Ishikawa (cell line): ENCODE measurements at regions not wholly inside any gene's neighbourhood (a gene's known extent, or its start where the extent isn't known, plus 50 kb on each side); places are given as distances from the start of the nearest gene placed in this dataset.

Experiments
- CEBPB ChIP-seq: IDR thresholded peaks from 2 replicates; pipeline ENCODE4 v1.6.1; 2012
- CREB1 ChIP-seq: IDR thresholded peaks from 2 replicates; pipeline ENCODE4 v1.6.1; 2012; ENCODE audit warnings: low read depth
- EGR1 ChIP-seq: IDR thresholded peaks from 2 replicates; pipeline ENCODE4 v1.6.1; 2012
- EP300 ChIP-seq: IDR thresholded peaks from 2 replicates; pipeline ENCODE4 v1.6.1; 2012; ENCODE audit warnings: borderline replicate concordance
- FOXM1 ChIP-seq: IDR thresholded peaks from 2 replicates; pipeline ENCODE4 v1.6.1; 2012; ENCODE audit warnings: low read depth, borderline replicate concordance
- NFIC ChIP-seq: IDR thresholded peaks from 2 replicates; pipeline ENCODE4 v1.6.1; 2012
- RAD21 ChIP-seq: IDR thresholded peaks from 2 replicates; pipeline ENCODE4 v1.6.1; 2012; ENCODE audit warnings: low read depth
- TAF1 ChIP-seq: IDR thresholded peaks from 2 replicates; pipeline ENCODE4 v1.6.1; 2012; ENCODE audit warnings: low read depth, mild to moderate bottlenecking
- TCF12 ChIP-seq: IDR thresholded peaks from 2 replicates; pipeline ENCODE4 v1.6.1; 2012; ENCODE audit warnings: low read depth
- TEAD4 ChIP-seq: IDR thresholded peaks from 2 replicates; pipeline ENCODE4 v1.6.1; 2012
- YY1 ChIP-seq: IDR thresholded peaks from 2 replicates; pipeline ENCODE4 v1.6.1; 2012; ENCODE audit warnings: low read depth
- ZBTB7A ChIP-seq: IDR thresholded peaks from 2 replicates; pipeline ENCODE4 v1.6.1; 2012; ENCODE audit warnings: low read depth
- TF ChIP-seq, protein P1 (sequence below): IDR thresholded peaks from 2 replicates; pipeline ENCODE4 v1.6.1; 2012; ENCODE audit warnings: low read depth, mild to moderate bottlenecking
- TF ChIP-seq, protein P2 (sequence below): IDR thresholded peaks from 2 replicates; pipeline ENCODE4 v1.6.1; 2012
- TF ChIP-seq, protein P3 (sequence below): IDR thresholded peaks from 2 replicates; pipeline ENCODE4 v1.6.1; 2012

DNA sequence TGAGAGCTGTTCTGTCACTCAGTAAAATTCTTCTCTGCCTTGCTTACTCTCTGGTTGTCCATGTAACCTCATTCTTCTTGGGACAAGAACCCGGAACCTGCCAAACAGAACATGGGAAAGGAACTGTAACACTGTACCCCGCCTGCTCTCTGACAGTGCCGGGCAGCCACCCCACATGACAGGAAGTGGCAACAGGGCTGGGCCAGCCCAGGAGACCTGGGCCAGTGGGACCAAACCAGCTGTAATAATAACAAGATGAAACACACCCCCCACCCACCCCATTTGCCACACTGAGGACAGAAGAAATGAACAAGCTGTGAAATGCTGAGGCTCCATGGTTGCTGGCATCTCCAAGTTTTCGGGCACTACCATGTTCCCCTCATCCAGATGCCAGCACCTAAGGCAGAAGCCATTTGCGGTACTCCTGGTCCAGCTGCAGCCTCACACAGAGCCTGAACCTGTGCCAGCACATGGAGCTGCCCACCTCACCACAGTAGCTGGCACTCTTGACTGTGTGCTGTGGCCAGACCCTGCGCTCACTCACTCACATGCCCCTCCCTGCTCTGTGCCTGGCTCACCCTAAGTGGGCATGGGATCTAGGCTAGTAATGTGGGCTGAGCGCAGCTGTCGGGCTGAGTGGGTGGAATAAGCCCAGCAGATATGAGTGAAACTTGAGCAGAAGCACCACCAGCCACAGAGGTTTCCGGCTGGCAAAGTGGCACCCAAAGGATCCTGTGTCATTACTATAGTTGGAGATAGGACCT, 126.2 kb upstream of the UGT8 start:
- TF ChIP-seq EP300, result no peak
- no peak for TF ChIP-seq CEBPB
- no peak for TF ChIP-seq CREB1
- TF ChIP-seq TEAD4, result no peak
- TF ChIP-seq, protein P1, sequence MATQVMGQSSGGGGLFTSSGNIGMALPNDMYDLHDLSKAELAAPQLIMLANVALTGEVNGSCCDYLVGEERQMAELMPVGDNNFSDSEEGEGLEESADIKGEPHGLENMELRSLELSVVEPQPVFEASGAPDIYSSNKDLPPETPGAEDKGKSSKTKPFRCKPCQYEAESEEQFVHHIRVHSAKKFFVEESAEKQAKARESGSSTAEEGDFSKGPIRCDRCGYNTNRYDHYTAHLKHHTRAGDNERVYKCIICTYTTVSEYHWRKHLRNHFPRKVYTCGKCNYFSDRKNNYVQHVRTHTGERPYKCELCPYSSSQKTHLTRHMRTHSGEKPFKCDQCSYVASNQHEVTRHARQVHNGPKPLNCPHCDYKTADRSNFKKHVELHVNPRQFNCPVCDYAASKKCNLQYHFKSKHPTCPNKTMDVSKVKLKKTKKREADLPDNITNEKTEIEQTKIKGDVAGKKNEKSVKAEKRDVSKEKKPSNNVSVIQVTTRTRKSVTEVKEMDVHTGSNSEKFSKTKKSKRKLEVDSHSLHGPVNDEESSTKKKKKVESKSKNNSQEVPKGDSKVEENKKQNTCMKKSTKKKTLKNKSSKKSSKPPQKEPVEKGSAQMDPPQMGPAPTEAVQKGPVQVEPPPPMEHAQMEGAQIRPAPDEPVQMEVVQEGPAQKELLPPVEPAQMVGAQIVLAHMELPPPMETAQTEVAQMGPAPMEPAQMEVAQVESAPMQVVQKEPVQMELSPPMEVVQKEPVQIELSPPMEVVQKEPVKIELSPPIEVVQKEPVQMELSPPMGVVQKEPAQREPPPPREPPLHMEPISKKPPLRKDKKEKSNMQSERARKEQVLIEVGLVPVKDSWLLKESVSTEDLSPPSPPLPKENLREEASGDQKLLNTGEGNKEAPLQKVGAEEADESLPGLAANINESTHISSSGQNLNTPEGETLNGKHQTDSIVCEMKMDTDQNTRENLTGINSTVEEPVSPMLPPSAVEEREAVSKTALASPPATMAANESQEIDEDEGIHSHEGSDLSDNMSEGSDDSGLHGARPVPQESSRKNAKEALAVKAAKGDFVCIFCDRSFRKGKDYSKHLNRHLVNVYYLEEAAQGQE, result no peak
- TF ChIP-seq, protein P2, sequence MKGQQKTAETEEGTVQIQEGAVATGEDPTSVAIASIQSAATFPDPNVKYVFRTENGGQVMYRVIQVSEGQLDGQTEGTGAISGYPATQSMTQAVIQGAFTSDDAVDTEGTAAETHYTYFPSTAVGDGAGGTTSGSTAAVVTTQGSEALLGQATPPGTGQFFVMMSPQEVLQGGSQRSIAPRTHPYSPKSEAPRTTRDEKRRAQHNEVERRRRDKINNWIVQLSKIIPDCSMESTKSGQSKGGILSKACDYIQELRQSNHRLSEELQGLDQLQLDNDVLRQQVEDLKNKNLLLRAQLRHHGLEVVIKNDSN, result no peak
- TF ChIP-seq, protein P3, sequence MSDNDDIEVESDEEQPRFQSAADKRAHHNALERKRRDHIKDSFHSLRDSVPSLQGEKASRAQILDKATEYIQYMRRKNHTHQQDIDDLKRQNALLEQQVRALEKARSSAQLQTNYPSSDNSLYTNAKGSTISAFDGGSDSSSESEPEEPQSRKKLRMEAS, result no peak
- TF ChIP-seq RAD21, result no peak
- TF ChIP-seq ZBTB7A, result no peak
- TF ChIP-seq TAF1, result no peak
- no peak for TF ChIP-seq YY1
- no peak for TF ChIP-seq TCF12
- TF ChIP-seq EGR1, result no peak
- no peak for TF ChIP-seq NFIC

DNA sequence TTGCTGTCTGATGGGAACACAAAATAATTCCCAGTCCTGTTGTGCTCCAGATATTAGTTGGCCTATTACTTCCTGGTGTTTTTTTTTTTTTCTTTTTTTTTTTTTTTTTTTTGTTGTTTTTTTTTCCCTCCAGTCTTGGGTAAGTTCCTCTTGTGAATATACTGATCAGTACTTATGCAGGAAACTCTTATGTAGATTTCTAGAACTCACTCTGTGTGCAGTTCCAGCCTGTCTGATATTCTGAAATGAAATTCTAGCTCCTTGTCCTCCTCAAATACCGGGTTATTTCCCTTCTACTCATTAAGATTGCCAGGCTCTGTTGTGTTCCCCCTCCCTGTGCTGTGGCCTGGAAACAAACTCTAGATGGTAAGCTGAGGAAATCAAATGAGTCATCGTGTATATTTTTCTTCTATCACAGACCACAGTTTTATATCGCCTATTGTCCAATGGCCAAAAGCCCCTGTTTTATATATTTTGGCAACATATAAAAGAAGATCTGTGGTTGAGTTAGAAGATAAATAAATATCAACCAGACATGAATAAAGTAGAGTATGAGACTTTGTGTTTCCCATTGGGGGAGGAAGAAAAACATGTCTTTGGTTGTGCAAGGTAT, 124.3 kb upstream of the UGT8 start:
- TF ChIP-seq TEAD4 (no peak), CEBPB (no peak), NFIC (no peak), EGR1 (no peak), ZBTB7A (no peak), YY1 (no peak), CREB1 (no peak), TAF1 (no peak), TCF12 (no peak), FOXM1 (no peak), RAD21 (no peak)
- TF ChIP-seq, protein P2, result no peak
- TF ChIP-seq, protein P1, result no peak
- TF ChIP-seq, protein P3, result no peak

DNA sequence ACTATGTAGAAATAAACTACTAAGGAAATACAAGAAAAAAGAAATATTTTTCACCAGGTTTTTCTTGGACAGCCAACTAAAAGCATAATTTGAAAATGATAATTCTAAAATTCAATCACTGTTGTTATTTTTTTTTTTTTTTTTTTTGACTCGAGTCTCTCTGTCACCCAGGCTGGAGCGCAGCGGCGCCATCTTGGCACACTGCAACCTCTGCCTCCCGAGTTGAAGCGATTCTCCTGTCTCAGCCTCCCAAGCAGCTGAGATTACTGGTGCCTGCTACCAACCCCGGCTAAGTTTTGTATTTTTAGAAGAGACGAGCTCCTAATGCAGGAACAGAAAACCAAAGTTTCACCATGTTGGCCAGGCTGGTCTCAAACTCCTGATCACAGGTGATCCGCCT, 122.3 kb upstream of the UGT8 start:
- TF ChIP-seq TEAD4 (no peak), FOXM1 (no peak), RAD21 (no peak), TCF12 (no peak), ZBTB7A (no peak), CREB1 (no peak), TAF1 (no peak), CEBPB (no peak), EP300 (no peak), EGR1 (no peak), NFIC (no peak), YY1 (no peak)
- TF ChIP-seq, protein P1, result no peak
- TF ChIP-seq, protein P3, result no peak
- TF ChIP-seq, protein P2, result no peak
